ENCODE measurements at regions not wholly inside any gene's neighbourhood (a gene's known extent, or its start where the extent isn't known, plus 50 kb on each side); places are given as distances from the start of the nearest gene placed in this dataset.

- intact Hi-C loops (cut with micrococcal nuclease), result loop anchor here (5.0 kb wide), 1 partner anchor 43 kb away; no protein-coding TSS in a partner anchor
- no TSS peak for BruUV-seq (replicated peaks)
Observed at GRCh38 chr2:207224791-207225482, 59.2 kb upstream of the KLF7 start.

More at GRCh38 chr2:207224791-207225482, 59.2 kb upstream of the KLF7 start:
- Histone ChIP-seq H2BK5ac (ENCODE audit: low read depth, low read length, poor library complexity, severe bottlenecking) (no peak overlapping the region), H3K36me3 (ENCODE audit: control insufficient read depth, insufficient read depth, low read length) (no peaks in the 10 kb centered on the region), H2BK120ac (ENCODE audit: low read depth, low read length) (peak overlapping the region; percentile 72; the same call in 1 of the 2 replicates), H3K18ac (ENCODE audit: low read depth, low read length) (no peak overlapping the region), H3K23ac (ENCODE audit: low read depth, low read length) (no peak overlapping the region), H2BK15ac (ENCODE audit: low read depth, low read length) (peak overlapping the region; percentile 11; the same call in 1 of the 3 replicates), H3K9me1 (ENCODE audit: insufficient read depth, low read length) (peaks cover 10% of the 10 kb centered on the region), H2AFZ (replicated peaks; ENCODE audit: low read length, poor library complexity) (no peak overlapping the region), H2AK5ac (ENCODE audit: low read depth, low read length) (peak overlapping the region; percentile 61; the same call in 1 of the 2 replicates), H2BK20ac (ENCODE audit: low read depth, low read length) (no peak overlapping the region), H3K27me3 (ENCODE audit: control insufficient read depth, insufficient read depth, low read length) (no peaks in the 10 kb centered on the region), H3K4me2 (ENCODE audit: low read depth, low read length) (no peak overlapping the region), H3K9ac (ENCODE audit: low read depth, low read length) (no peak overlapping the region), H4K20me1 (ENCODE audit: insufficient read depth, low read length) (no peaks in the 10 kb centered on the region), H3K9me3 (ENCODE audit: control insufficient read depth, insufficient read depth, low read length) (no peaks in the 10 kb centered on the region), H3K4ac (ENCODE audit: low read depth, low read length) (peak overlapping the region; percentile 11; the same call in 1 of the 2 replicates), H3K56ac (ENCODE audit: extremely low read depth, insufficient read depth, low read length) (no peak overlapping the region), H4K8ac (ENCODE audit: low read depth in 2 of 2, low read length in 2 of 2) (no peak overlapping the region), H3K79me1 (ENCODE audit: low read depth in 1 of 2, low read length in 2 of 2) (no peaks in the 10 kb centered on the region), H4K91ac (ENCODE audit: insufficient read depth, low read depth, low read length) (no peak overlapping the region), H3K4me1 (ENCODE audit: control insufficient read depth, insufficient read depth, low read length) (peaks cover 9% of the 10 kb centered on the region), H2AK9ac (replicated peaks; ENCODE audit: low read depth, low read length, poor library complexity) (no peak overlapping the region), H3K27ac (ENCODE audit: insufficient read depth, low read length) (no peak overlapping the region), H3K14ac (replicated peaks; ENCODE audit: low read depth, low read length) (no peak overlapping the region), H4K5ac (ENCODE audit: low read depth, low read length) (no peak overlapping the region; the same call in 1 of the 2 replicates), H3K4me3 (ENCODE audit: insufficient read depth, low read depth, low read length) (no peak overlapping the region)
- no peak for DNase-seq
- in situ Hi-C loops (cut with MboI; ENCODE audit: low sequenced_read_pairs) (no loop called here), dilution Hi-C loops (cut with HindIII; ENCODE audit: low sequenced_read_pairs, unreplicated experiment) (no loop called here)
- ChIA-PET CTCF (no interaction called here), POLR2A (ENCODE audit: unreplicated experiment) (no interaction called here)
- WGBS, 2 experiments (ENCODE audit: extremely low coverage in 2 of 2, insufficient read length in 1 of 2), result no CpG with 5 or more reads among the region's 8 CpGs
- TF ChIP-seq CEBPB (IDR thresholded peaks at IDR 0.05; ENCODE audit: low read depth, low read length), result no peak
- no peak for TF ChIP-seq RCOR1 (IDR thresholded peaks at IDR 0.05; ENCODE audit: insufficient replicate concordance, low read length)
- TF ChIP-seq RAD21 (IDR thresholded peaks at IDR 0.05; ENCODE audit: low read length), result no peak
- TF ChIP-seq BHLHE40 (IDR thresholded peaks at IDR 0.05; ENCODE audit: low read depth, low read length), result no peak
- no peak for TF ChIP-seq CHD1 (IDR thresholded peaks at IDR 0.05; ENCODE audit: low read depth, low read length)
- no peak for TF ChIP-seq FOS (IDR thresholded peaks at IDR 0.05; ENCODE audit: low read depth, low read length)
- TF ChIP-seq, protein P1, sequence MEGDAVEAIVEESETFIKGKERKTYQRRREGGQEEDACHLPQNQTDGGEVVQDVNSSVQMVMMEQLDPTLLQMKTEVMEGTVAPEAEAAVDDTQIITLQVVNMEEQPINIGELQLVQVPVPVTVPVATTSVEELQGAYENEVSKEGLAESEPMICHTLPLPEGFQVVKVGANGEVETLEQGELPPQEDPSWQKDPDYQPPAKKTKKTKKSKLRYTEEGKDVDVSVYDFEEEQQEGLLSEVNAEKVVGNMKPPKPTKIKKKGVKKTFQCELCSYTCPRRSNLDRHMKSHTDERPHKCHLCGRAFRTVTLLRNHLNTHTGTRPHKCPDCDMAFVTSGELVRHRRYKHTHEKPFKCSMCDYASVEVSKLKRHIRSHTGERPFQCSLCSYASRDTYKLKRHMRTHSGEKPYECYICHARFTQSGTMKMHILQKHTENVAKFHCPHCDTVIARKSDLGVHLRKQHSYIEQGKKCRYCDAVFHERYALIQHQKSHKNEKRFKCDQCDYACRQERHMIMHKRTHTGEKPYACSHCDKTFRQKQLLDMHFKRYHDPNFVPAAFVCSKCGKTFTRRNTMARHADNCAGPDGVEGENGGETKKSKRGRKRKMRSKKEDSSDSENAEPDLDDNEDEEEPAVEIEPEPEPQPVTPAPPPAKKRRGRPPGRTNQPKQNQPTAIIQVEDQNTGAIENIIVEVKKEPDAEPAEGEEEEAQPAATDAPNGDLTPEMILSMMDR (conservative IDR thresholded peaks at IDR 0.05; ENCODE audit: low read depth, low read length), result no peak
- TF ChIP-seq NFE2L2 (IDR thresholded peaks at IDR 0.05; ENCODE audit: low read depth, low read length), result no peak
- no peak for TF ChIP-seq RFX5 (IDR thresholded peaks at IDR 0.05; ENCODE audit: low read depth, low read length)
- TF ChIP-seq MAZ (IDR thresholded peaks at IDR 0.05; ENCODE audit: borderline replicate concordance, low read depth, low read length), result no peak
- TF ChIP-seq MXI1 (IDR thresholded peaks at IDR 0.05; ENCODE audit: borderline replicate concordance, low read depth, low read length), result no peak
- TF ChIP-seq, protein P2, sequence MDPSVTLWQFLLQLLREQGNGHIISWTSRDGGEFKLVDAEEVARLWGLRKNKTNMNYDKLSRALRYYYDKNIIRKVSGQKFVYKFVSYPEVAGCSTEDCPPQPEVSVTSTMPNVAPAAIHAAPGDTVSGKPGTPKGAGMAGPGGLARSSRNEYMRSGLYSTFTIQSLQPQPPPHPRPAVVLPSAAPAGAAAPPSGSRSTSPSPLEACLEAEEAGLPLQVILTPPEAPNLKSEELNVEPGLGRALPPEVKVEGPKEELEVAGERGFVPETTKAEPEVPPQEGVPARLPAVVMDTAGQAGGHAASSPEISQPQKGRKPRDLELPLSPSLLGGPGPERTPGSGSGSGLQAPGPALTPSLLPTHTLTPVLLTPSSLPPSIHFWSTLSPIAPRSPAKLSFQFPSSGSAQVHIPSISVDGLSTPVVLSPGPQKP (IDR thresholded peaks at IDR 0.05; ENCODE audit: borderline replicate concordance, low read depth, low read length), result no peak
- no peak for TF ChIP-seq SMC3 (IDR thresholded peaks at IDR 0.05; ENCODE audit: low read depth, low read length)
- TF ChIP-seq POLR2A (IDR thresholded peaks at IDR 0.05; ENCODE audit: low read depth, low read length), result no peak
- TF ChIP-seq MAFK (IDR thresholded peaks at IDR 0.05; ENCODE audit: low read depth, low read length), result no peak
- TF ChIP-seq USF2 (IDR thresholded peaks at IDR 0.05; ENCODE audit: low read depth, low read length), result no peak
- ATAC-seq (ENCODE audit: low read depth), result no peak

Data from IMR-90 (cell line).